HepG2 (cell line): ENCODE measurements at regions not wholly inside any gene's neighbourhood (a gene's known extent, or its start where the extent isn't known, plus 50 kb on each side); places are given as distances from the start of the nearest gene placed in this dataset.

ENCODE experiments used
- ATAC-seq: fragments of 200-7000 bp; cut with Tn5 transposase; 3 replicates; pipeline ENCODE4 v1.9.1; 2020; ENCODE audit warnings: mild to moderate bottlenecking, moderate library complexity
- BruUV-seq: library from RNA; stranded (reverse); fragments of 400-500 nt; replicated peaks from 2 replicates; lab custom pipeline; 2021; lab: Mats Ljungman, UMichigan
- CTCF ChIA-PET: fragments of 300-600 bp; formaldehyde crosslinking; extraction: SDS; loops from one replicate; lab custom pipeline; 2021; ENCODE audit warnings: low total read pairs, inconsistent platforms, low intra/inter-chr PET ratio; lab: Yijun Ruan, JAX
- POLR2A ChIA-PET: fragments of 350-600 bp; sonication (Branson Sonifier 250); formaldehyde crosslinking; loops from one replicate; lab custom pipeline; 2020; ENCODE audit warnings: antibody characterized with exemption, inconsistent platforms; lab: Yijun Ruan, JAX
- DNase-seq: peaks from one replicate; pipeline ENCODE4 v3.0.0-alpha.2; 2015; ENCODE audit warnings: low spot score
- FAIRE-seq: peaks from 3 replicates; lab custom pipeline; 2011; peaks lifted over from hg19 to GRCh38; lab: Jason Lieb, UNC
- H2AFZ ChIP-seq: one replicate; pipeline ENCODE4 v1.6.1; 2011; ENCODE audit warnings: low read length, inconsistent platforms
- H3K27ac ChIP-seq: fragments of 300-600 bp; 3 replicates; pipeline ENCODE4 v1.8.0; 2011; ENCODE audit warnings: mixed run types, mild to moderate bottlenecking, mixed read lengths, low read length, inconsistent platforms; ENCODE audit not compliant: insufficient read depth; ENCODE audit errors: extremely low read length
- H3K27me3 ChIP-seq, 2 experiments: fragments of 200-600 bp in 1 of 2; 2 replicates in 1 of 2; 3 replicates in 1 of 2; pipeline versions ENCODE4 v1.6.0 to v1.8.0; 2011; ENCODE audit warnings: low read length in 2 of 2, mild to moderate bottlenecking in 2 of 2, moderate library complexity in 2 of 2, inconsistent platforms in 1 of 2; ENCODE audit not compliant: insufficient read depth in 2 of 2, control insufficient read depth in 1 of 2
- H3K36me3 ChIP-seq, 2 experiments: fragments of 200-600 bp in 1 of 2; replicated peaks in 1 of 2; 2 replicates in 1 of 2; 3 replicates in 1 of 2; pipeline versions ENCODE4 v1.5.1 to v1.8.0; 2011; ENCODE audit warnings: low read length in 2 of 2, inconsistent platforms in 1 of 2; ENCODE audit not compliant: insufficient read depth in 2 of 2, control insufficient read depth in 1 of 2
- H3K4me1 ChIP-seq: 2 replicates; pipeline ENCODE4 v1.5.1; 2012; ENCODE audit warnings: low read length, inconsistent platforms; ENCODE audit not compliant: insufficient read depth
- H3K4me2 ChIP-seq: 2 replicates; pipeline ENCODE4 v1.6.0; 2011; ENCODE audit warnings: low read depth, low read length, inconsistent platforms
- H3K4me3 ChIP-seq, 3 experiments: fragments of 200-600 bp in 1 of 3; sonication (generic), shearing (Covaris generic) in 1 of 3; replicated peaks in 1 of 3; 2 replicates each; pipeline ENCODE4 v1.5.1; 2011 to 2016; ENCODE audit warnings: low read length in 3 of 3, inconsistent platforms in 2 of 3, low read depth in 2 of 3, mild to moderate bottlenecking in 2 of 3, control low read depth in 1 of 3, mixed read lengths in 1 of 3; ENCODE audit not compliant: insufficient read depth in 1 of 3
- H3K79me2 ChIP-seq: one replicate; pipeline ENCODE4 v1.6.1; 2011; ENCODE audit warnings: low read length, inconsistent platforms; ENCODE audit not compliant: insufficient read depth
- H3K9ac ChIP-seq: 2 replicates; pipeline ENCODE4 v1.6.0; 2011; ENCODE audit warnings: mild to moderate bottlenecking, low read depth, low read length, inconsistent platforms; ENCODE audit not compliant: insufficient read depth
- H3K9me3 ChIP-seq: 2 replicates; pipeline ENCODE4 v1.5.1; 2012; ENCODE audit warnings: mild to moderate bottlenecking, low read length
- H4K20me1 ChIP-seq: 2 replicates; pipeline ENCODE4 v1.6.0; 2011; ENCODE audit warnings: inconsistent platforms, mild to moderate bottlenecking, low read length, moderate library complexity; ENCODE audit not compliant: insufficient read depth
- CTCF ChIP-seq: sonication (generic); formaldehyde crosslinking; IDR thresholded peaks from 2 replicates; pipeline ENCODE4 v1.5.0; 2020; ENCODE audit warnings: mild to moderate bottlenecking, missing genetic modification reagents, moderate library complexity
- FOSL2 ChIP-seq: sonication (generic); formaldehyde crosslinking; IDR thresholded peaks from 2 replicates; pipeline ENCODE4 v1.4.0; 2020; ENCODE audit warnings: missing genetic modification reagents
- HMGA1 ChIP-seq: sonication (generic); formaldehyde crosslinking; conservative IDR thresholded peaks from 2 replicates; pipeline ENCODE4 v1.4.0; 2020; ENCODE audit warnings: missing genetic modification reagents
- POLR2AphosphoS5 ChIP-seq: IDR thresholded peaks from 2 replicates; pipeline ENCODE4 v1.6.1; 2012; ENCODE audit warnings: low read depth, low read length
- RBFOX2 ChIP-seq: fragments of 200-400 bp; formaldehyde crosslinking; IDR thresholded peaks from 2 replicates; pipeline ENCODE4 v1.6.1; 2017; ENCODE audit warnings: low read depth, mild to moderate bottlenecking, low read length
- RFX1 ChIP-seq: fragments of 450-650 bp; IDR thresholded peaks from 2 replicates; pipeline ENCODE4 v1.6.1; 2017
- SAP130 ChIP-seq: IDR thresholded peaks from 2 replicates; pipeline ENCODE4 v1.6.1; 2016; ENCODE audit warnings: low read depth
- TRIM24 ChIP-seq: sonication (generic); formaldehyde crosslinking; IDR thresholded peaks from 2 replicates; pipeline ENCODE4 v1.8.0; 2022; ENCODE audit warnings: mild to moderate bottlenecking, missing genetic modification reagents
- ZBTB39 ChIP-seq: sonication (generic); formaldehyde crosslinking; IDR thresholded peaks from 2 replicates; pipeline ENCODE4 v1.5.0; 2020; ENCODE audit warnings: missing genetic modification reagents
- ZNF225 ChIP-seq: sonication (generic); formaldehyde crosslinking; IDR thresholded peaks from 2 replicates; pipeline ENCODE4 v1.4.0; 2020; ENCODE audit warnings: mild to moderate bottlenecking, missing genetic modification reagents
- ZNF431 ChIP-seq: sonication (generic); formaldehyde crosslinking; IDR thresholded peaks from 2 replicates; pipeline ENCODE4 v1.9.0; 2022; ENCODE audit warnings: missing genetic modification reagents, low read depth, mild to moderate bottlenecking, borderline replicate concordance
- ZNF503 ChIP-seq: sonication (generic); formaldehyde crosslinking; IDR thresholded peaks from 2 replicates; pipeline ENCODE4 v1.4.0; 2020; ENCODE audit warnings: missing genetic modification reagents
- ZNF703 ChIP-seq: sonication (generic); formaldehyde crosslinking; IDR thresholded peaks from 2 replicates; pipeline ENCODE4 v1.5.1; 2020; ENCODE audit warnings: missing genetic modification reagents, mild to moderate bottlenecking, moderate library complexity, borderline replicate concordance
- in situ Hi-C: cut with HindIII; loops from 2 replicates; pipeline ENCODE4 v1.10.0; 2017; ENCODE audit warnings: low pct_unique_long_range_greater_than_20kb; ENCODE audit not compliant: extremely low pct_ligation_motif_present
- intact Hi-C: fragments of 100-400 bp; cut with micrococcal nuclease; formaldehyde crosslinking; loops from one replicate; pipeline ENCODE4 v1.10.0; 2022; ENCODE audit not compliant: unreplicated experiment
- TF ChIP-seq, protein P1 (sequence below): sonication (generic); formaldehyde crosslinking; IDR thresholded peaks from 2 replicates; pipeline ENCODE4 v1.5.1; 2020; ENCODE audit warnings: mild to moderate bottlenecking, missing genetic modification reagents, borderline replicate concordance
- TF ChIP-seq, protein P2 (sequence below): sonication (generic); formaldehyde crosslinking; IDR thresholded peaks from 2 replicates; pipeline ENCODE4 v1.4.0; 2020; ENCODE audit warnings: missing genetic modification reagents, mild to moderate bottlenecking, borderline replicate concordance

- TF ChIP-seq RBFOX2 = no peak
- TF ChIP-seq, protein P1, sequence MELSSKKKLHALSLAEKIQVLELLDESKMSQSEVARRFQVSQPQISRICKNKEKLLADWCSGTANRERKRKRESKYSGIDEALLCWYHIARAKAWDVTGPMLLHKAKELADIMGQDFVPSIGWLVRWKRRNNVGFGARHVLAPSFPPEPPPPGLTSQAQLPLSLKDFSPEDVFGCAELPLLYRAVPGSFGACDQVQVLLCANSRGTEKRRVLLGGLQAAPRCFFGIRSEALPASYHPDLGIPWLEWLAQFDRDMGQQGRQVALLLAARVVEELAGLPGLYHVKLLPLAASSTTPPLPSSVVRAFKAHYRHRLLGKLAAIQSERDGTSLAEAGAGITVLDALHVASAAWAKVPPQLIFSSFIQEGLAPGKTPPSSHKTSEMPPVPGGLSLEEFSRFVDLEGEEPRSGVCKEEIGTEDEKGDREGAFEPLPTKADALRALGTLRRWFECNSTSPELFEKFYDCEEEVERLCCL (CRISPR knock-in tag) = no peak
- TF ChIP-seq SAP130 = no peak
Observed at GRCh38 chr5:57675236-57675635, 192.6 kb upstream of the ACTBL2 start (continued).

DNA sequence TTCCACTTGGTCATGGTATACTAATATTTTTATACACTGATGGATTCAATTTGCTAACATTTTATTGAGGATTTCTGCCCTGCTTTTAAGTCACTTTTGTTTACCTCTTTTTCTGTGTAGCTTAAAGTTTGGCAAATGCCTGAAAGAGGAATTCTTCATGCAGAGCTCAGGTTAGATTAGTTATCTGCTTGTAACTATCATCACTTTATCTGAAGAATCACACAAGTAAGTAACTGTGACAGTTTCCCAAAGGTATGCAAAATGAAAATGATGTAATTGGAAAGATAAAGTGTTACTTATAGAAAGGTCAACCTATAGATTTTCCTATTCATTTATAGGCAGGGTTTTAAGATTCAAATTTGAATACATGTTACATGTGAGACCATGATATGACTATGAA is 188.8 kb upstream of the ACTBL2 start:
- CTCF ChIA-PET = no interaction called here
- peaks cover 12% of the 10 kb centered on the region for H3K4me1 ChIP-seq
- no peak overlapping the region for H3K4me2 ChIP-seq
- H3K27me3 ChIP-seq = no peaks in the 10 kb centered on the region
- H3K27ac ChIP-seq = no peak overlapping the region
- in situ Hi-C loops = no loop called here
- no TSS peak for BruUV-seq
- no peaks in the 10 kb centered on the region for H3K79me2 ChIP-seq
- H3K9ac ChIP-seq = no peak overlapping the region
- POLR2A ChIA-PET = no interaction called here
- no peaks in the 10 kb centered on the region for H3K36me3 ChIP-seq
- ATAC-seq = no peak
- H3K9me3 ChIP-seq = no peaks in the 10 kb centered on the region
- intact Hi-C loops = no loop called here
- H2AFZ ChIP-seq = no peak overlapping the region
- no peak overlapping the region for H3K4me3 ChIP-seq
- no peak for DNase-seq
- H4K20me1 ChIP-seq = no peaks in the 10 kb centered on the region
- FAIRE-seq = no peak
- TF ChIP-seq, protein P2, sequence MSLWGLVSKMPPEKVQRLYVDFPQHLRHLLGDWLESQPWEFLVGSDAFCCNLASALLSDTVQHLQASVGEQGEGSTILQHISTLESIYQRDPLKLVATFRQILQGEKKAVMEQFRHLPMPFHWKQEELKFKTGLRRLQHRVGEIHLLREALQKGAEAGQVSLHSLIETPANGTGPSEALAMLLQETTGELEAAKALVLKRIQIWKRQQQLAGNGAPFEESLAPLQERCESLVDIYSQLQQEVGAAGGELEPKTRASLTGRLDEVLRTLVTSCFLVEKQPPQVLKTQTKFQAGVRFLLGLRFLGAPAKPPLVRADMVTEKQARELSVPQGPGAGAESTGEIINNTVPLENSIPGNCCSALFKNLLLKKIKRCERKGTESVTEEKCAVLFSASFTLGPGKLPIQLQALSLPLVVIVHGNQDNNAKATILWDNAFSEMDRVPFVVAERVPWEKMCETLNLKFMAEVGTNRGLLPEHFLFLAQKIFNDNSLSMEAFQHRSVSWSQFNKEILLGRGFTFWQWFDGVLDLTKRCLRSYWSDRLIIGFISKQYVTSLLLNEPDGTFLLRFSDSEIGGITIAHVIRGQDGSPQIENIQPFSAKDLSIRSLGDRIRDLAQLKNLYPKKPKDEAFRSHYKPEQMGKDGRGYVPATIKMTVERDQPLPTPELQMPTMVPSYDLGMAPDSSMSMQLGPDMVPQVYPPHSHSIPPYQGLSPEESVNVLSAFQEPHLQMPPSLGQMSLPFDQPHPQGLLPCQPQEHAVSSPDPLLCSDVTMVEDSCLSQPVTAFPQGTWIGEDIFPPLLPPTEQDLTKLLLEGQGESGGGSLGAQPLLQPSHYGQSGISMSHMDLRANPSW (CRISPR knock-in tag) = no peak
- TF ChIP-seq FOSL2 (CRISPR knock-in tag) (no peak), ZNF225 (CRISPR knock-in tag) (no peak), CTCF (CRISPR knock-in tag) (no peak), ZNF503 (CRISPR knock-in tag) (no peak), HMGA1 (no peak), RFX1 (no peak), ZNF703 (CRISPR knock-in tag) (no peak), TRIM24 (no peak), ZBTB39 (CRISPR knock-in tag) (no peak), POLR2AphosphoS5 (no peak), ZNF431 (CRISPR knock-in tag) (no peak)
